IMR-90 (cell line): ENCODE measurements at regions not wholly inside any gene's neighbourhood (a gene's known extent, or its start where the extent isn't known, plus 50 kb on each side); places are given as distances from the start of the nearest gene placed in this dataset.

ENCODE experiments used
- ATAC-seq: fragments of 200-7000 bp; cut with Tn5 transposase; 2 replicates; pipeline ENCODE4 v1.9.1; 2020; ENCODE audit warnings: low read depth, mild to moderate bottlenecking, moderate library complexity
- BruUV-seq: library from RNA; stranded (reverse); fragments of 400-500 nt; replicated peaks from 2 replicates; lab custom pipeline; 2021; lab: Mats Ljungman, UMichigan
- CTCF ChIA-PET: fragments of 300-600 bp; formaldehyde crosslinking; extraction: SDS; loops from one replicate; lab custom pipeline; 2021; ENCODE audit warnings: antibody characterized with exemption; lab: Yijun Ruan, JAX
- POLR2A ChIA-PET: fragments of 300-600 bp; sonication (Branson Sonifier 250); formaldehyde crosslinking; loops from one replicate; lab custom pipeline; 2022; ENCODE audit warnings: antibody characterized with exemption; ENCODE audit not compliant: unreplicated experiment; lab: Charles Lee
- DNase-seq: peaks from one replicate; pipeline ENCODE4 v3.0.0; 2013
- H2AFZ ChIP-seq: replicated peaks from 2 replicates; pipeline ENCODE3; 2013; ENCODE audit warnings: low read length, mild to moderate bottlenecking; ENCODE audit not compliant: poor library complexity
- H2AK5ac ChIP-seq: 2 replicates; pipeline ENCODE4 v1.6.1; 2013; ENCODE audit warnings: low read depth, low read length, inconsistent platforms
- H2AK9ac ChIP-seq: replicated peaks from 2 replicates; pipeline ENCODE3; 2013; ENCODE audit warnings: mild to moderate bottlenecking, low read depth, low read length, moderate library complexity; ENCODE audit not compliant: poor library complexity
- H2BK120ac ChIP-seq: 2 replicates; pipeline ENCODE4 v1.6.1; 2013; ENCODE audit warnings: low read depth, low read length, inconsistent platforms
- H2BK15ac ChIP-seq: 3 replicates; pipeline ENCODE4 v1.6.1; 2013; ENCODE audit warnings: low read depth, low read length, inconsistent platforms
- H2BK20ac ChIP-seq: 2 replicates; pipeline ENCODE4 v1.6.1; 2013; ENCODE audit warnings: low read depth, mild to moderate bottlenecking, inconsistent platforms, low read length, moderate library complexity
- H2BK5ac ChIP-seq: 2 replicates; pipeline ENCODE4 v1.6.1; 2013; ENCODE audit warnings: mild to moderate bottlenecking, low read depth, low read length, inconsistent platforms; ENCODE audit not compliant: poor library complexity, severe bottlenecking
- H3K14ac ChIP-seq: replicated peaks from 2 replicates; pipeline ENCODE4 v1.6.1; 2013; ENCODE audit warnings: low read depth, low read length, inconsistent platforms
- H3K18ac ChIP-seq: 2 replicates; pipeline ENCODE4 v1.6.1; 2013; ENCODE audit warnings: low read depth, low read length, control low read depth
- H3K23ac ChIP-seq: 2 replicates; pipeline ENCODE4 v1.6.1; 2013; ENCODE audit warnings: low read depth, low read length, inconsistent platforms
- H3K27ac ChIP-seq: 2 replicates; pipeline ENCODE4 v1.5.1; 2013; ENCODE audit warnings: mild to moderate bottlenecking, control low read depth, low read length; ENCODE audit not compliant: insufficient read depth
- H3K27me3 ChIP-seq: 2 replicates; pipeline ENCODE4 v1.6.1; 2013; ENCODE audit warnings: low read length; ENCODE audit not compliant: control insufficient read depth, insufficient read depth
- H3K36me3 ChIP-seq: 2 replicates; pipeline ENCODE4 v1.6.1; 2013; ENCODE audit warnings: low read length, mixed read lengths; ENCODE audit not compliant: control insufficient read depth, insufficient read depth
- H3K4ac ChIP-seq: 2 replicates; pipeline ENCODE4 v1.6.1; 2013; ENCODE audit warnings: low read depth, low read length, inconsistent platforms
- H3K4me1 ChIP-seq: 2 replicates; pipeline ENCODE4 v1.6.1; 2013; ENCODE audit warnings: low read length, mixed read lengths; ENCODE audit not compliant: control insufficient read depth, insufficient read depth
- H3K4me2 ChIP-seq: 2 replicates; pipeline ENCODE4 v1.6.1; 2013; ENCODE audit warnings: low read depth, mild to moderate bottlenecking, control low read depth, low read length, moderate library complexity
- H3K4me3 ChIP-seq: 2 replicates; pipeline ENCODE4 v1.5.1; 2013; ENCODE audit warnings: low read depth, mild to moderate bottlenecking, control low read depth, low read length, moderate library complexity; ENCODE audit not compliant: insufficient read depth
- H3K56ac ChIP-seq: 2 replicates; pipeline ENCODE4 v1.6.1; 2013; ENCODE audit warnings: low read length, inconsistent platforms; ENCODE audit not compliant: insufficient read depth; ENCODE audit errors: extremely low read depth
- H3K79me1 ChIP-seq, 2 experiments: 2 replicates each; pipeline ENCODE4 v1.6.1; 2013; ENCODE audit warnings: low read length in 2 of 2, inconsistent platforms in 1 of 2, low read depth in 1 of 2
- H3K9ac ChIP-seq: 2 replicates; pipeline ENCODE4 v1.6.1; 2013; ENCODE audit warnings: low read depth, low read length, control low read depth
- H3K9me1 ChIP-seq: 2 replicates; pipeline ENCODE4 v1.6.1; 2013; ENCODE audit warnings: low read length, inconsistent platforms; ENCODE audit not compliant: insufficient read depth
- H3K9me3 ChIP-seq: 2 replicates; pipeline ENCODE4 v1.6.1; 2013; ENCODE audit warnings: low read length; ENCODE audit not compliant: control insufficient read depth, insufficient read depth
- H4K20me1 ChIP-seq: 2 replicates; pipeline ENCODE4 v1.6.1; 2013; ENCODE audit warnings: low read length, inconsistent platforms; ENCODE audit not compliant: insufficient read depth
- H4K5ac ChIP-seq: 2 replicates; pipeline ENCODE4 v1.6.1; 2013; ENCODE audit warnings: mild to moderate bottlenecking, low read depth, low read length, control low read depth
- H4K8ac ChIP-seq, 2 experiments: 2 replicates each; pipeline ENCODE4 v1.6.1; 2013; ENCODE audit warnings: low read depth in 2 of 2, low read length in 2 of 2, control low read depth in 1 of 2, inconsistent platforms in 1 of 2
- H4K91ac ChIP-seq: 2 replicates; pipeline ENCODE4 v1.6.1; 2013; ENCODE audit warnings: low read depth, low read length, inconsistent platforms; ENCODE audit not compliant: insufficient read depth
- BHLHE40 ChIP-seq: fragments of 150-350 bp; IDR thresholded peaks from 2 replicates; pipeline ENCODE4 v1.6.1; 2016; ENCODE audit warnings: mild to moderate bottlenecking, low read depth, low read length
- CEBPB ChIP-seq: IDR thresholded peaks from 2 replicates; pipeline ENCODE4 v1.6.1; 2012; ENCODE audit warnings: low read depth, low read length, improper control_type of control experiment
- CHD1 ChIP-seq: IDR thresholded peaks from 2 replicates; pipeline ENCODE4 v1.6.1; 2012; ENCODE audit warnings: low read depth, low read length, improper control_type of control experiment
- FOS ChIP-seq: fragments of 150-350 bp; IDR thresholded peaks from 2 replicates; pipeline ENCODE4 v1.6.1; 2016; ENCODE audit warnings: low read depth, low read length
- MAFK ChIP-seq: IDR thresholded peaks from 2 replicates; pipeline ENCODE4 v1.6.1; 2012; ENCODE audit warnings: low read depth, low read length, improper control_type of control experiment
- MAZ ChIP-seq: IDR thresholded peaks from 2 replicates; pipeline ENCODE4 v1.6.1; 2012; ENCODE audit warnings: low read depth, mild to moderate bottlenecking, low read length, improper control_type of control experiment, moderate library complexity, borderline replicate concordance
- MXI1 ChIP-seq: IDR thresholded peaks from 2 replicates; pipeline ENCODE4 v1.6.1; 2012; ENCODE audit warnings: low read depth, mild to moderate bottlenecking, low read length, moderate library complexity, borderline replicate concordance
- NFE2L2 ChIP-seq: fragments of 150-350 bp; IDR thresholded peaks from 2 replicates; pipeline ENCODE4 v1.6.1; 2016; ENCODE audit warnings: low read depth, mild to moderate bottlenecking, low read length
- POLR2A ChIP-seq: IDR thresholded peaks from 2 replicates; pipeline ENCODE4 v1.6.1; 2012; ENCODE audit warnings: mild to moderate bottlenecking, low read depth, low read length
- RAD21 ChIP-seq: IDR thresholded peaks from 2 replicates; pipeline ENCODE4 v1.6.1; 2012; ENCODE audit warnings: low read length, improper control_type of control experiment
- RCOR1 ChIP-seq: IDR thresholded peaks from 2 replicates; pipeline ENCODE4 v1.6.1; 2012; ENCODE audit warnings: mild to moderate bottlenecking, low read length, improper control_type of control experiment; ENCODE audit not compliant: insufficient replicate concordance
- RFX5 ChIP-seq: IDR thresholded peaks from 2 replicates; pipeline ENCODE4 v1.8.0; 2012; ENCODE audit warnings: low read depth, mild to moderate bottlenecking, low read length, moderate library complexity
- WGBS, 2 experiments: methylation state at CpG; one replicate each; pipeline versions ENCODE4 v1.1.5 to v1.1.7; 2013; ENCODE audit warnings: missing lambda C conversion rate in 2 of 2; ENCODE audit not compliant: insufficient read length in 1 of 2; ENCODE audit errors: extremely low coverage in 2 of 2; 5-methylcytosine and 5-hydroxymethylcytosine counted together
- dilution Hi-C: fragments of 300-500 bp; cut with HindIII; formaldehyde crosslinking; loops from one replicate; pipeline ENCODE4 v1.14.3; 2018; ENCODE audit warnings: low sequenced_read_pairs; ENCODE audit not compliant: unreplicated experiment
- in situ Hi-C: fragments of 300-500 bp; cut with MboI; formaldehyde crosslinking; loops from 3 replicates; pipeline ENCODE4 v1.14.3; 2019; ENCODE audit warnings: low sequenced_read_pairs, inconsistent platforms, mixed read lengths
- intact Hi-C: fragments of 100-400 bp; cut with micrococcal nuclease; formaldehyde crosslinking; loops from 2 replicates; pipeline ENCODE4 v1.10.0; 2022
- TF ChIP-seq, protein P1 (sequence below): fragments of 150-350 bp; IDR thresholded peaks from 2 replicates; pipeline ENCODE4 v1.6.1; 2016; ENCODE audit warnings: low read depth, mild to moderate bottlenecking, low read length, moderate library complexity, borderline replicate concordance
- TF ChIP-seq, protein P2 (sequence below): conservative IDR thresholded peaks from 2 replicates; pipeline ENCODE4 v1.5.1; 2012; ENCODE audit warnings: mild to moderate bottlenecking, low read depth, low read length, improper control_type of control experiment
- TF ChIP-seq, protein P3 (sequence below): fragments of 150-350 bp; IDR thresholded peaks from 2 replicates; pipeline ENCODE4 v1.6.1; 2017; ENCODE audit warnings: mild to moderate bottlenecking, antibody characterized with exemption, low read length, low read depth

DNA sequence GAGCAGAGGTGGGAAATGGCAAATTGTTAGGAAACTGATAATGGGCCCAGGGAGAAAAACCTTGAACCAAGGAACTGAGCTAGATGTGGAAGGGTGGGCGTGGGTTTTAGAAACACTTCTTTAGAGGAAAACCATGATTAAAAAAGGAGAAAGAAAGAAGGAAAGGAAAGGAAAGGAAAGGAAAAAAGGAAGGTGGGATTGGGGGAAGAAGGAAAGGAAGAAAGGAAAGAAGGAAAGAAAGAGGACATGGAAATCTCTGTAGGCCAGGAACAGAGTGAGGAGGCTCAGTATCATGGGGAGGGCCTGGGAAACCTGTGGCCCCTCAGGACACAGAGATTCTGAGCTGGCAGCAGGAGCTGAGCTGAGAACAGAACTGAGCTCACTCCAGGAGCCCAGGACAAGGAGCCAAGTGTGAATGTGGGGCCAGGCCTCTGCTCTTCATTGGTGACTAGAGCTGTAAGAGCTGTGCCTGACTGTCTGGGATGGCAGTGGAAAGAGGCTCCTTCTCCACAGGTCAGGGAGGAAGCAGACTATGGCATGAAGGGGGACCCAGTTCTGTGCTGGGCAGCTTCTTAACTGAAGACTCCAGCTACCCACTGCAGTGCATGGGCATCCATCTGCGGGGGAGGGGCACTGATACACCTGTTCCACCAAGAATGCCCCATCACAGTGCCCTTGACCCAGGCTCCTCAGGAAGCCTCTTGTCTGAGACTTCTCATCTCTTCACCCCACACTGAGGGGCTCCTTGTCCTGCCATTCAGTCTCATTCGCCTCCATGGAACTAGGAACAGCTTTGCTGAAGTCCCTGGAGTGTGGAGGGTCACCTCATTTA is 116.1 kb upstream of the BACH2 start:
- CTCF ChIA-PET = interaction anchor here (0.6 to 2.2 kb wide), 4 partner anchors 105 to 585 kb away, joined by 3 to 6 read pairs (median 4); no protein-coding TSS in a partner anchor
- in situ Hi-C loops = no loop called here
- H2BK5ac ChIP-seq = no peak overlapping the region
- H4K20me1 ChIP-seq = no peaks in the 10 kb centered on the region
- no peak overlapping the region for H4K5ac ChIP-seq
- H2BK120ac ChIP-seq = no peak overlapping the region
- no peaks in the 10 kb centered on the region for H3K9me1 ChIP-seq
- no peak overlapping the region for H2BK15ac ChIP-seq
- no peak overlapping the region for H2AK9ac ChIP-seq
- no peaks in the 10 kb centered on the region for H3K9me3 ChIP-seq
- no peaks in the 10 kb centered on the region for H3K36me3 ChIP-seq
- intact Hi-C loops = no loop called here
- H3K4me1 ChIP-seq = peaks cover 3% of the 10 kb centered on the region; the same call in 1 of the 2 replicates
- no peak overlapping the region for H3K4ac ChIP-seq
- no peak overlapping the region for H4K8ac ChIP-seq
- no peak overlapping the region for H2BK20ac ChIP-seq
- BruUV-seq = no TSS peak
- no peak overlapping the region for H3K27ac ChIP-seq
- no peak overlapping the region for H3K56ac ChIP-seq
- no peak overlapping the region for H3K4me2 ChIP-seq
- dilution Hi-C loops = no loop called here
- no peak overlapping the region for H3K14ac ChIP-seq
- H2AK5ac ChIP-seq = no peak overlapping the region
- H2AFZ ChIP-seq = no peak overlapping the region
- no peak overlapping the region for H3K18ac ChIP-seq
- H3K9ac ChIP-seq = no peak overlapping the region
- no peaks in the 10 kb centered on the region for H3K79me1 ChIP-seq
- no peak for ATAC-seq
- no peak overlapping the region for H3K23ac ChIP-seq
- H3K27me3 ChIP-seq = peaks cover 8% of the 10 kb centered on the region
- POLR2A ChIA-PET = no interaction called here
- WGBS, 2 experiments = 90% methylated on average over 1 of the region's 3 CpGs; no CpG with 5 or more reads in 1 of the 2 experiments
- no peak for DNase-seq
- H3K4me3 ChIP-seq = no peak overlapping the region
- no peak overlapping the region for H4K91ac ChIP-seq
- TF ChIP-seq, protein P1, sequence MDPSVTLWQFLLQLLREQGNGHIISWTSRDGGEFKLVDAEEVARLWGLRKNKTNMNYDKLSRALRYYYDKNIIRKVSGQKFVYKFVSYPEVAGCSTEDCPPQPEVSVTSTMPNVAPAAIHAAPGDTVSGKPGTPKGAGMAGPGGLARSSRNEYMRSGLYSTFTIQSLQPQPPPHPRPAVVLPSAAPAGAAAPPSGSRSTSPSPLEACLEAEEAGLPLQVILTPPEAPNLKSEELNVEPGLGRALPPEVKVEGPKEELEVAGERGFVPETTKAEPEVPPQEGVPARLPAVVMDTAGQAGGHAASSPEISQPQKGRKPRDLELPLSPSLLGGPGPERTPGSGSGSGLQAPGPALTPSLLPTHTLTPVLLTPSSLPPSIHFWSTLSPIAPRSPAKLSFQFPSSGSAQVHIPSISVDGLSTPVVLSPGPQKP = no peak
- TF ChIP-seq BHLHE40 (no peak), MAFK (no peak), CHD1 (no peak), CEBPB (no peak), POLR2A (no peak), FOS (no peak), MXI1 (no peak), RFX5 (no peak), RCOR1 (no peak), RAD21 (no peak), NFE2L2 (no peak), MAZ (no peak)
- TF ChIP-seq, protein P2, sequence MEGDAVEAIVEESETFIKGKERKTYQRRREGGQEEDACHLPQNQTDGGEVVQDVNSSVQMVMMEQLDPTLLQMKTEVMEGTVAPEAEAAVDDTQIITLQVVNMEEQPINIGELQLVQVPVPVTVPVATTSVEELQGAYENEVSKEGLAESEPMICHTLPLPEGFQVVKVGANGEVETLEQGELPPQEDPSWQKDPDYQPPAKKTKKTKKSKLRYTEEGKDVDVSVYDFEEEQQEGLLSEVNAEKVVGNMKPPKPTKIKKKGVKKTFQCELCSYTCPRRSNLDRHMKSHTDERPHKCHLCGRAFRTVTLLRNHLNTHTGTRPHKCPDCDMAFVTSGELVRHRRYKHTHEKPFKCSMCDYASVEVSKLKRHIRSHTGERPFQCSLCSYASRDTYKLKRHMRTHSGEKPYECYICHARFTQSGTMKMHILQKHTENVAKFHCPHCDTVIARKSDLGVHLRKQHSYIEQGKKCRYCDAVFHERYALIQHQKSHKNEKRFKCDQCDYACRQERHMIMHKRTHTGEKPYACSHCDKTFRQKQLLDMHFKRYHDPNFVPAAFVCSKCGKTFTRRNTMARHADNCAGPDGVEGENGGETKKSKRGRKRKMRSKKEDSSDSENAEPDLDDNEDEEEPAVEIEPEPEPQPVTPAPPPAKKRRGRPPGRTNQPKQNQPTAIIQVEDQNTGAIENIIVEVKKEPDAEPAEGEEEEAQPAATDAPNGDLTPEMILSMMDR = no peak
- TF ChIP-seq, protein P3, sequence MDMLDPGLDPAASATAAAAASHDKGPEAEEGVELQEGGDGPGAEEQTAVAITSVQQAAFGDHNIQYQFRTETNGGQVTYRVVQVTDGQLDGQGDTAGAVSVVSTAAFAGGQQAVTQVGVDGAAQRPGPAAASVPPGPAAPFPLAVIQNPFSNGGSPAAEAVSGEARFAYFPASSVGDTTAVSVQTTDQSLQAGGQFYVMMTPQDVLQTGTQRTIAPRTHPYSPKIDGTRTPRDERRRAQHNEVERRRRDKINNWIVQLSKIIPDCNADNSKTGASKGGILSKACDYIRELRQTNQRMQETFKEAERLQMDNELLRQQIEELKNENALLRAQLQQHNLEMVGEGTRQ = no peak
